Breast epithelium (tissue), 3 donors: ENCODE measurements at regions not wholly inside any gene's neighbourhood (a gene's known extent, or its start where the extent isn't known, plus 50 kb on each side); places are given as distances from the start of the nearest gene placed in this dataset.

Source experiments
- POLR2A ChIP-seq: fragments of 450-650 bp; IDR thresholded peaks from one replicate; pipeline ENCODE4 v1.6.1; 2016; ENCODE audit warnings: antibody characterized with exemption, mild to moderate bottlenecking, moderate library complexity
- TF ChIP-seq, protein P1 (sequence below), 3 donors: fragments of 450-650 bp; IDR thresholded peaks; one replicate each; pipeline ENCODE4 v1.5.1; 2016 to 2017; ENCODE audit warnings: antibody characterized with exemption in 3 of 3, mild to moderate bottlenecking in 3 of 3, moderate library complexity in 3 of 3

DNA sequence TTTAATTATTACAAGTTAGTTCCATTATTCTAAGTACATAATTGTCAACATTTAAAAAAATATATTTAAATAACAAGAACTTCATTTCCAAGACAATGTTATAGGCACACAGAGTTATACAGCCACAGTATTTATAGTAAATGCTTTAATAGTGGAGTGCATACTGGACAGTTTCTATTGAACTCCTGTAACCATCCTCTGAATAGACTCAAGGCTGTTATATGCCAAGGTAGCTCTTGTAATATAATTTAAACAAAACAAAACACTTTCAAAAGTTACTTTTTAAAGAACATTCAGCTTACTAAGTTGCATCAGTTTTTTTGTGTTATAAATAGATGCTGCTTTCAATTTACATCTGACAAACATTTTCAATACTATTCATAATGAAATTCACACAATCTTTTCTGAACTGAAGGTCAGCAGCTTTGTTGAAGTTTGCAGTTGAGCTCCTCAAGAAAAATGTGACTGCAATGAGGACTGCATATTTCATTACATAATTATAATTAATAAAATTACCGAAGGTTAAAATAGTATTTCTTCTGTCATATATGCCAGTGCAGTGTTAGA, 549.9 kb upstream of the CYLC2 start:
- TF ChIP-seq, protein P1, sequence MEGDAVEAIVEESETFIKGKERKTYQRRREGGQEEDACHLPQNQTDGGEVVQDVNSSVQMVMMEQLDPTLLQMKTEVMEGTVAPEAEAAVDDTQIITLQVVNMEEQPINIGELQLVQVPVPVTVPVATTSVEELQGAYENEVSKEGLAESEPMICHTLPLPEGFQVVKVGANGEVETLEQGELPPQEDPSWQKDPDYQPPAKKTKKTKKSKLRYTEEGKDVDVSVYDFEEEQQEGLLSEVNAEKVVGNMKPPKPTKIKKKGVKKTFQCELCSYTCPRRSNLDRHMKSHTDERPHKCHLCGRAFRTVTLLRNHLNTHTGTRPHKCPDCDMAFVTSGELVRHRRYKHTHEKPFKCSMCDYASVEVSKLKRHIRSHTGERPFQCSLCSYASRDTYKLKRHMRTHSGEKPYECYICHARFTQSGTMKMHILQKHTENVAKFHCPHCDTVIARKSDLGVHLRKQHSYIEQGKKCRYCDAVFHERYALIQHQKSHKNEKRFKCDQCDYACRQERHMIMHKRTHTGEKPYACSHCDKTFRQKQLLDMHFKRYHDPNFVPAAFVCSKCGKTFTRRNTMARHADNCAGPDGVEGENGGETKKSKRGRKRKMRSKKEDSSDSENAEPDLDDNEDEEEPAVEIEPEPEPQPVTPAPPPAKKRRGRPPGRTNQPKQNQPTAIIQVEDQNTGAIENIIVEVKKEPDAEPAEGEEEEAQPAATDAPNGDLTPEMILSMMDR (IDR thresholded peaks at IDR 0.05), result no peak
- no peak for TF ChIP-seq POLR2A
